Stimulated activated CD4-positive, alpha-beta T cell treated with anti-CD3 and anti-CD28 coated beads, Interleukin-1b, Interleukin-23, amount 100 ng/mL, for 24 hours (primary cell): ENCODE measurements at regions not wholly inside any gene's neighbourhood (a gene's known extent, or its start where the extent isn't known, plus 50 kb on each side); places are given as distances from the start of the nearest gene placed in this dataset.

ENCODE experiments used
- DNase-seq, 4 experiments: peaks; one replicate each; pipeline ENCODE4 v3.0.0-alpha.2; 2020; ENCODE audit warnings: low read depth in 4 of 4, low spot score in 1 of 4

- no peak for DNase-seq
Observed at GRCh38 chr7:156456503-156457115, 184.0 kb upstream of the RNF32 start.

DNA sequence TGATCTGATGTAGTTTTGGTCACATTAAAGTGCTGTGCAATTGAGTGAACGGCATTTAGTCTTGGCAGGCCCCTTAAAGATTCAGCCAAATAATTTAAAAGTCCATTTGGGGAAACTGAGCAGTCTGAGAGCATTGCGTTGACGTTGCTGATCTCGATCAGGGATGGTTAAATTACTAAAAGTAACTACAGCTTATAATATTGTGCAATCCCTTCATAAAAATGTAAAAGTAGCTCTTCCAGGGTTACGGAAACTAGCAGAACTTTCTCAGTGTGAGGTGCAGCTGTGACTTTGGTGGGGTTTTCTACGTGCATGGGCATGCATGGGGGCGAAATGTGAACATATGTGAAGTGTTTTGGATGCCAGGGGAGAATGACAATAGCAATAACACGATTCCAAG, 184.5 kb upstream of the RNF32 start:
- no peak for DNase-seq

DNA sequence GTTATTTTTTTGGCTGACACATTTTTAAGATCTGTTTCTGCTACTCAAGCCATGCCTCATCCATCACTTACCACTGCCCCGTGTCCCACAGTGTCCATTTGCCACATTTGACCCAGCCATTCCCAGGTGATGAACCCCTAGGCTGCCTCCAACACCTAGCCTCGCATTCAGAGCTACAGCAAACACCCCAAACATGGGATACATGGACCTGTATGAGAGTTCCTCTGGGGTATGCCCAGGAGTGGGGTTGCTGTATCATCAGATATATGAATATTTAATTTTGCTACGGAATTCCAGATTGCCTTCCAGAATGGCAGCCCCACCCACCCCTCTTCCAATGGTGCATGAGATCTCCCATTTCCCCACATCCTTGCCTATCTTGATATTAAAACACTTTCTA, 190.1 kb upstream of the RNF32 start:
- no peak for DNase-seq

DNA sequence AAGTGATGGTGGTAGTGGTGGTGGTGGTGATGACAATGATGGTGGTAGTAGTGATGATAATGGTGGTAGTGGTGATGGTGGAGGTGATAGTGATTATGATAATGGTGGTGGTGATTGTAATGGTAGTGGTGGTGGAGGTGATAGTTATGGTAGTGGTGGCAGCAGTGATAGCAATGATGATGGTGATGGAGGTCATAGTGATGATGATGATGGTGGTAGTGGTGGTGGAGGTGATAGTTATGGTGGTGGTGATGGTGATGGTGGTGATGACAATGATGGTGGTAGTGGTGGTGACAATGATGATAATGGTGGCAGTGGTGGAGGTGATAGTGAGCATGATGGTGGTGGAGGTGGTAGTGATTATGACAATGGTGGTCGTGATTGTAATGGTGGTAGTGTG, 191.7 kb upstream of the RNF32 start:
- no peak for DNase-seq

DNA sequence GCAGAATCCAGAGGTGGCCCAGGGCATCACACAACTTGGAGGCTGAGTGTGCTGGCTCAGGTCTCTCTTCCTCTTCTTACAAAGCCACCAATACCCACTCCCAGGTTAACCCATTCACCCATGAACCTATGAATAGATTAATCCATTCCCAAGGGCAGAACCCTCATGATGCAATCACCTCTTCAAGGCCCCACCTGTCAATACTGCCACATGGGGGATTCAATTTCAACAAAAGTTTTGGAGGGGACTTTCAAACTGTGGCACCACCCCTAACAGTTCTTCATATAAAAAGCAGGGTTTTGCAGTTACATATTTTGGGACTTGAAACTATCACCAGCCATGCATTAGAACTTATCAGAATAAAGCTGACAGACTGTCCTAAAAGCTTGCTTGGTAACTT, 193.6 kb upstream of the RNF32 start:
- no peak for DNase-seq

GRCh38 chr7:156445997-156446761, 194.4 kb upstream of the RNF32 start:
- no peak for DNase-seq

DNA sequence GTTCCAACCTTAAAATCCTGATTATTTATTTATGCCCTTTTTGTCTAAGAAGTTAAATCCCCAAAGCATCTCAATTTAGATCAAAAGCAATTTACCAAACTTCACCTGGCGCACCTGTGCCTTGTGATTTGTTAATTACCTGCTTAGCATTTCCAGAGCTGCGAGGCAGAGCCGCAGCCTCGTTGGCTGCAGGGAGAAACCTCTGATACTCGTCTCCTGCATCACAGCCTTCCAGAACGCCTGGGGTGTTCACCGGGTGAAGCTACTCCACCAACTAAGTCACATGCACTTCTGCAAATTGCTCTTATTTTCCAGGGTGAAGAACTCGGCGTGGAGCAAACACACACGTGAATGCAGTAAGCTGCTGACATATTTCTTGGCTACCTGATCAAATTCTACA, 198.1 kb upstream of the RNF32 start:
- DNase-seq, result no peak

GRCh38 chr7:156440456-156440855, 200.1 kb upstream of the RNF32 start:
- no peak for DNase-seq

DNA sequence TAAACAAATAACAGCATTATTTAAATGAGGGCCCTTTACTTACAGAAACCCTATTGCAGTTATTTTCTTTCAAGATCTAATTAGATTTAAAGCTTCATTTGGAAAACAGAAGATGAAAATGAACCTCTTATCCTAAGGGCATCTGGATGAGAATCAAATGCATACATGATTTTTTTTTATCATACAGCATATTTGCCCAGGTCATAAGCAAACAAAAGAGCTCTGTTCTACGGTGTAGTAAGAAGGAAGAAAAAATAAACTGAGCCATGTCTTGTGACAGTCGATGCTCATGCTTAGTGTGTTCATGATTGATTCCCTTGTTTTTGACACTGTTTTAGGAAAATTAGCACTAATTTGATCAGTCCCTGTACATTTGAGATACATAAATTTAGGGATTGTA, 202.6 kb upstream of the RNF32 start:
- DNase-seq, result no peak

DNA sequence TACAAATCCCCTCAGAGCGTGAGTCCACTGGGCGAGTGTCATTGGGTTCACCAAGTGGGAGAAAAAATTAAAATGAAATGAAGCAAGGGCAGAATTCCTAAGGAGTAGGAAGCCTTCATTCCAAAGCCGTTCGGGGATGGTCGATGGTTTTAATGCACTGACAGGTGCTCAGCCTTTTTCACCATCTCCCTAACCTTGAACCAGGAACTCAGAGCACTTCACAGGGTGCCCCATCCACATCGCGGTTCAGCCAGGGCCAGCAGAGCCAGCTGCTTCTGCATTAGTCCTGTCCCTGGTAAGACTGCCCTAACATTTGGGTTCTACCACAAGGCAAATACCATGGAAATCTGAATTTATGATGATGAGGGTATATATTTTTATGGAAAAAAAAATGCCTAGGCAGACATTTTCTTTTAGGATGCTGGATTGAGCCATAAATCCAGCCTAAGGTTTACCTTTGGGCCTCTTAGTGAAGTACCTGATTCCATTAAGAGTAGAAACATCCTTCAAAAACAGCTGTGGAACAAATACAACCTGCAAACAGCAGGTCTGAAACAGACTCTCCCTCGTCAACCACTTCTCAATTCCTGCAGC, 203.5 kb upstream of the RNF32 start:
- no peak for DNase-seq

DNA sequence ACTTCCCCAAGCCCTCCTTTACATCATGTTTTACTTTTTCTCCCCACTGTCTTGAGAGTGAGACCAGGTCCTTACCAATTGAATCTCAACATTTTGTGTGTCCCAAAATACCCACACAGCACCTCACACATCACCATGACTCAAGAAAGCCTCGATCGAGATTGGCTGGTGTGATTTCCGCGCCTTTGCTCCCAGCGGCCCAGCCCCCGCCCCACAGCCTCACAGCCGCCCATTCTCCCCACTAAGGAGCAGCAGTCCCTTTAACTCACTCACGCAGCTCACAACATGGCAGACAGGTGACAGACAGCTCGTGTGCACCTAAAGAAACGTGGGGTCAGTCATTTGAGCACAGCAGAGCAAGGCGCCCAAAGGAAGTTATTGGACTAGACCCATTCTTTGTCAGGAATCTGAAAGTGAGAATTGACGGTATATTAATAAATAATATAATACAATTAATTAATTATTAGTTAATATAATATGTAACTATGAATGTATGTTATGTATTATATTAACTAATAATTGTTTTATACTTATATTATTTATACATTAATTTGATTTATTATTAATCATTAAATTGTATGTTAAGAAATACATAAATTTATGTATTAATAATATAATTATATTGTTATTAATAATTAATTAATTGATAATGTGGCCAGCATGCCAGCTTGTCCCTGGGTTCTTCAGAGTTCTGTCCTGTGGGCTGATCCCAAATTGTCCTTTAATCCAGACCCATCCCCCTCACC, 204.9 kb upstream of the RNF32 start:
- DNase-seq, result no peak

- no peak for DNase-seq
Observed at GRCh38 chr7:156434706-156435105, 205.9 kb upstream of the RNF32 start.

- no peak for DNase-seq
Observed at GRCh38 chr7:156432018-156432417, 208.6 kb upstream of the RNF32 start.

DNA sequence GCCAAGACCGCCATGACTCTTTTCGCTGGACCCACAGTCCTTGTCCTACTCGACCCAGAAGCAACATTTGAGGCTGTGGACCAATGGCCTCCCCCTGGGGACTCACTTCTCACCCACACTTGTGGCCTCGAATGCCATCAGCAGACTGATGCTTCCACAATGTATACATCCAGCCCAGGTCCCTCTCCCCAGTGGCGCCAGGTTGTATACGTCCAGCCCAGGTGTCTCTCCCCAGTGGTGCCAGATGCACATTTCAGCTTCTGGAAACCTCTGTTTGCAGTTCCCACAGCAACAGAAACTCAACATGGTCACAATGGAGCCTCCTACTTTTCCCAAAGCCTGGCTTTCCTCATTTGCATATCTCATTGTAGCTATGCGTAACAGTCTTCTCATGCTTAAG, 210.5 kb upstream of the RNF32 start:
- no peak for DNase-seq

GRCh38 chr7:156429514-156429913, 211.1 kb upstream of the RNF32 start:
- DNase-seq, result no peak

DNA sequence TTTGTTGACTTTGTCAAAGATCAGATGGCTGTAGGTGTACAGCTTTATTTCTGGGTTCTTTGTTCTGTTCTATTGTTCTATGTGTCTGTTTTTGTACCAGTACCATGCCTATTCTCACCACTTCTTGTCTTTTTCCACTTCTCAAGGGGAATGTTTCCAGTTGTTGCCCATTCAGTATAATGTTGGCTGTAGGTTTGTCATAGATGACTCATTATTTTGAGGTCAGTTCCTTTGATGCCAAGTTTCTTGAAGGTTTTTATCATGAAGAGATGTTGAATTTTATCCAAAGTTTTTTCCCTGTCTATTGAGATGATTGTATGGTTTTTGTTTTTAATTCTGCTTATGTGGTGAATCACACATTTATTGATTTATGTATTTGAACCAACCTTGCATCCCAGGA, 216.7 kb upstream of the RNF32 start:
- no peak for DNase-seq

DNA sequence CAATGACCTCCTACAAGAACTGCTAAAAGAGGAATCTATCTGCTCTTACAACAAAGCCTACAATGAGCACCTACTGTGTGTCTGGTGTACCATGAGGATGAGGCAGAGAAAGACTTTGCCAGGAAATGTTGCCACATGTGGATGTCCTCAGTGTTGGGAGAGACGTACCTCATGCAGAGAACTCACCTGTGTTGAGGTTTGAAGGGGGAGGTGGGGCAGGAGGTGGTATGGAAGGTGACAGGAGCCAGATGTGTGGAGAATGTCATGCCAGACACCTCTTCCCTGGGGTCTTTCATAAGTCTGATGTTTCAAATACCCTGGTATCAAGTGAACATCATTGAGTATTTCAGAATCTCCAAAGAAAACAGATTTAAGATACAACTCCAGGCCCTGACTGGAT, 220.1 kb upstream of the RNF32 start:
- no peak for DNase-seq

DNA sequence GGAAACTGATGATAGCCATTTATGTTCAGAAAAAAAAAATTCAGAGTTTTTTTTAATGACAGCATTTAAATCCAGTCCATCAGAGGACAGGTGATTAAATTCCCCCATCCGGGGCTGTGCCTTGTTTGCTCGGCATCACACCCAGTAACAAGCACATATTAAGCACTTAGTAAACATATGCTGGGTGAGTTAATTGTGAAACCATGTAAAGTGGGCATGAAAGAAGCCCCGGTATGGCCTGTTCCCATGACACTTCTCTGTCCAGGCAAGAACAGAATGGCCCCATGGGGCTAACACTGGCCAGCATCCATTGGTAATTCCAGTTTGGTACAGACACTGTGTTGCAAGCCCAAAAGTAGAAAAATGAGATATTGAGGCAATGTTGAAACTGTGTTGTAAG, 220.8 kb upstream of the RNF32 start:
- DNase-seq, result no peak

GRCh38 chr7:156402255-156402654, 238.3 kb upstream of the RNF32 start:
- no peak for DNase-seq

DNA sequence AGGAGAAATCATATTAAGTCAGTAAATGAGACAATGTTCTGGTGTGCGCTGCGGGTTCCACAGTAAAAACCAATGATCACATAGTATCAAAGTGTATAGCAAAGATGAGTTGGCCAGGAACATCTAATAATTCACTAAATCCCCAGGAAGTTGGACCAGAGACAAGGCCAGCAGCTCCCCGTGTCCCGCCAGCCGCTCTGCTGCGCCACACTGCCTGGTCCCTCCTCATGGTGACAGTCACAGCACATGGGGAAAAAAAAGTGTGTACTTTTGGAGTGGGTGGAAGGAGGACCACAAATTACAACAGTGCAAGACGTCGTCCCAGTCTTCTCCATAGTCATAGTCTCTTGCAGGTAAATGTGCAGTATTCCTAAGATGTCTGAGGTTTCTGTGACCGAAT, 239.0 kb upstream of the RNF32 start:
- no peak for DNase-seq

GRCh38 chr7:156400046-156400445, 240.5 kb upstream of the RNF32 start:
- DNase-seq, result no peak

DNA sequence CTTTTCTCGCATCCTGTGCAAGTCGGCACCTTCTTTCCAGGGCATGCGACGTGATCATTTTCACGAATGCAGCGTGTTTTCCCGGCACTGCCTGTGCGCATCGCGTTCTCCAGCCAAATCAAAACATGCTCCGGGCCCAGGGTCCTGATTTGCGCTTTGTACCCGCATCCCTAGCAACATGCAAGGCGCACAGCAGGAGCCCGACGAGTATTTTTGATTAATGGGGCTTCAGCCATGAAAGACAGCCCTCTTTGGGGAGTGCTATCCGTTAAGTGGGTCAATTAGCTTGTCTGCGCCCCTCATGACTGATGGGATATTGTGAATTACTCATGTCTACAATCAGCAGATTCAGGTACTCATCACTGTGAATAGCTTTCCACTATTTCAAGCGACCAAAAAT, 243.3 kb upstream of the RNF32 start:
- DNase-seq, result no peak
